WERI-Rb-1 (cell line): ENCODE measurements at regions not wholly inside any gene's neighbourhood (a gene's known extent, or its start where the extent isn't known, plus 50 kb on each side); places are given as distances from the start of the nearest gene placed in this dataset.

ENCODE experiments used
- DNase-seq: peaks from one replicate; pipeline ENCODE4 v3.0.0-alpha.2; 2020
- H3K27ac ChIP-seq: fragments of 250-450 bp; sonication (Bioruptor Pico); 2 replicates; pipeline ENCODE4 v1.5.1; 2020; ENCODE audit warnings: mild to moderate bottlenecking, moderate library complexity
- H3K27me3 ChIP-seq: fragments of 250-450 bp; sonication (Bioruptor Pico); 2 replicates; pipeline ENCODE4 v1.5.1; 2021; ENCODE audit warnings: mild to moderate bottlenecking, low read depth, moderate library complexity; ENCODE audit not compliant: insufficient read depth, severe bottlenecking
- H3K36me3 ChIP-seq: fragments of 250-450 bp; sonication (Bioruptor Pico); 2 replicates; pipeline ENCODE4 v1.5.1; 2020; ENCODE audit warnings: mild to moderate bottlenecking, moderate library complexity
- H3K4me3 ChIP-seq: 2 replicates; pipeline ENCODE4 v1.5.1; 2011; ENCODE audit warnings: low read depth, mild to moderate bottlenecking, control low read depth, low read length
- H3K9me3 ChIP-seq: fragments of 250-450 bp; sonication (Bioruptor Pico); 2 replicates; pipeline ENCODE4 v1.5.1; 2021; ENCODE audit warnings: mild to moderate bottlenecking, moderate library complexity; ENCODE audit not compliant: severe bottlenecking
- TF ChIP-seq, protein P1 (sequence below): IDR thresholded peaks from 2 replicates; pipeline ENCODE4 v1.5.1; 2011; ENCODE audit warnings: low read depth, mild to moderate bottlenecking, control low read depth, inconsistent platforms, low read length

DNA sequence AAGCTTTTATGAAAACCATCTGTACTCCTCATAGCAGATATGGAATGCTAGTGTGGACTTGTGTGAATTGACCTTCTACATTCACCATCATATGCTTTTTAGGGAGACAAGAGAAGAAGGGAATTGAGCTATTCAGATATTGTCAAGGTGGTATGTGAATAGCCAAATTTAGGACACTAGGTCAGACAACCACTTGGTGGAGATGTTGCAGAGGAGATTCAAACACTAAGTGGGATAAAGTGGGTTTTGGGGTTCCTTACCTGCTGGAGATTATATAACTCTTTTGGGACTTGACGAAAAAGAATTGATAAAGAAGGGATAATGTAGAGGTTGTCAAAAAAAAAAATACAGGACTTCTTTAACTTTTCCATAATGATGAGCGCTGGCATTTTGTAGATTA is 231.8 kb upstream of the THRB start:
- Histone ChIP-seq H3K9me3 (no peaks in the 10 kb centered on the region), H3K36me3 (no peaks in the 10 kb centered on the region), H3K4me3 (no peak overlapping the region), H3K27me3 (no peaks in the 10 kb centered on the region), H3K27ac (no peak overlapping the region)
- TF ChIP-seq, protein P1, sequence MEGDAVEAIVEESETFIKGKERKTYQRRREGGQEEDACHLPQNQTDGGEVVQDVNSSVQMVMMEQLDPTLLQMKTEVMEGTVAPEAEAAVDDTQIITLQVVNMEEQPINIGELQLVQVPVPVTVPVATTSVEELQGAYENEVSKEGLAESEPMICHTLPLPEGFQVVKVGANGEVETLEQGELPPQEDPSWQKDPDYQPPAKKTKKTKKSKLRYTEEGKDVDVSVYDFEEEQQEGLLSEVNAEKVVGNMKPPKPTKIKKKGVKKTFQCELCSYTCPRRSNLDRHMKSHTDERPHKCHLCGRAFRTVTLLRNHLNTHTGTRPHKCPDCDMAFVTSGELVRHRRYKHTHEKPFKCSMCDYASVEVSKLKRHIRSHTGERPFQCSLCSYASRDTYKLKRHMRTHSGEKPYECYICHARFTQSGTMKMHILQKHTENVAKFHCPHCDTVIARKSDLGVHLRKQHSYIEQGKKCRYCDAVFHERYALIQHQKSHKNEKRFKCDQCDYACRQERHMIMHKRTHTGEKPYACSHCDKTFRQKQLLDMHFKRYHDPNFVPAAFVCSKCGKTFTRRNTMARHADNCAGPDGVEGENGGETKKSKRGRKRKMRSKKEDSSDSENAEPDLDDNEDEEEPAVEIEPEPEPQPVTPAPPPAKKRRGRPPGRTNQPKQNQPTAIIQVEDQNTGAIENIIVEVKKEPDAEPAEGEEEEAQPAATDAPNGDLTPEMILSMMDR: no peak
- DNase-seq: no peak

DNA sequence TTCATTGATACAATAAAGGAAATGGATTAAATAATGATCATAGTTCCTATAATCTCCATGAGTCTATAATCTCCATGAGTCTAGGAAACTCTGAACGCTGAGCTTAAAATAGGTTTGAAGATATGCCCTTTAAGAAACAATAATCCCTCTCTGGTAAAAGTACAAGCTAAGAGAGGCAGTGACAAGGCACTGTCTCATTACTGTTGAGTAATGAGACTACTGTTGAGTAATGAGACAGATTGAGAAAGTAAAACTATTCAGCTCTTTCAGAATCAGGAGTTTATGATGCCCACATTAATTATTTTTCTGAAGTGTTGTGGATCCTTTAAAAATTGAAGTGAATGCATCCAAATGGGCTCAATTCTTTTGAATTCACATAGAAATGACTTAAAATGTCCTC is 235.5 kb upstream of the THRB start:
- Histone ChIP-seq H3K27me3 (no peaks in the 10 kb centered on the region), H3K27ac (no peak overlapping the region), H3K4me3 (no peak overlapping the region), H3K9me3 (peaks cover 3% of the 10 kb centered on the region), H3K36me3 (no peaks in the 10 kb centered on the region)
- DNase-seq: no peak
- TF ChIP-seq, protein P1: no peak

GRCh38 chr3:24734019-24734418 is 239.4 kb upstream of the THRB start:
- TF ChIP-seq, protein P1: no peak
- no peak for DNase-seq
- H3K27ac ChIP-seq: no peak overlapping the region
- no peaks in the 10 kb centered on the region for H3K36me3 ChIP-seq
- H3K4me3 ChIP-seq: no peak overlapping the region
- H3K27me3 ChIP-seq: no peaks in the 10 kb centered on the region
- peaks cover 3% of the 10 kb centered on the region for H3K9me3 ChIP-seq

- Histone ChIP-seq H3K27me3 (no peaks in the 10 kb centered on the region), H3K27ac (no peak overlapping the region), H3K4me3 (no peak overlapping the region), H3K9me3 (peaks cover 3% of the 10 kb centered on the region), H3K36me3 (no peaks in the 10 kb centered on the region)
- DNase-seq: no peak
- TF ChIP-seq, protein P1: no peak
These were observed 242.1 kb upstream of the THRB start for GRCh38 chr3:24736701-24737100.

GRCh38 chr3:24740326-24740725 is 245.7 kb upstream of the THRB start:
- DNase-seq: no peak
- no peak overlapping the region for H3K4me3 ChIP-seq

DNA sequence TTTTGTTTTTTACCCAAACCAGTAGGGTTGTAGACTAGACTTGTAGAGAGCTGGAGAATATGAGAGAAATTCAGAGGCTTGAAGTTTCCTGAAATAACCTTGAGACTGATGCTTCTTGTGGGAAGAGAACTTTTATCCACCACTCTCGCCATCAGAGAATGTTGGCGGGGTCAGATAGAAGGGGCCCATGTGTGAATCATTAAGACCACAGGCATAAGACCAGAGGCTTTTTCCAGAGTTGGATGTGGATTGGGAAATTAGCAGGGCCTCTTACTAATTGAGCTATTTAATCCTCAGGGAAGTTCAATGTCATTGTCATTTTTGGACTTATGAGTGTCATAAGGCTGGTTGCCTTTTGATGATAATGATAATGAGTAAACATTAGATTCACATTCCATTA is 246.9 kb upstream of the THRB start:
- no peak overlapping the region for H3K27ac ChIP-seq
- no peaks in the 10 kb centered on the region for H3K27me3 ChIP-seq
- no peak for DNase-seq
- no peaks in the 10 kb centered on the region for H3K36me3 ChIP-seq
- TF ChIP-seq, protein P1: no peak
- H3K4me3 ChIP-seq: no peak overlapping the region
- no peaks in the 10 kb centered on the region for H3K9me3 ChIP-seq

More at GRCh38 chr3:24740326-24740725, 245.7 kb upstream of the THRB start:
- no peaks in the 10 kb centered on the region for H3K36me3 ChIP-seq
- no peaks in the 10 kb centered on the region for H3K9me3 ChIP-seq
- H3K27ac ChIP-seq: no peak overlapping the region
- no peaks in the 10 kb centered on the region for H3K27me3 ChIP-seq
- TF ChIP-seq, protein P1: no peak
